ENCODE measurements at regions not wholly inside any gene's neighbourhood (a gene's known extent, or its start where the extent isn't known, plus 50 kb on each side); places are given as distances from the start of the nearest gene placed in this dataset.

- no peak for TF ChIP-seq CTCF (IDR thresholded peaks at IDR 0.05)
- TF ChIP-seq EZH2 (IDR thresholded peaks at IDR 0.05; ENCODE audit: borderline replicate concordance, insufficient read depth, low read depth, low read length, poor library complexity, severe bottlenecking): no peak
Measured at GRCh38 chr13:97567510-97568243, 133.7 kb downstream of the RAP2A start.

Measured in B cell (primary cell).